GM21786 (cell line): ENCODE measurements at regions not wholly inside any gene's neighbourhood (a gene's known extent, or its start where the extent isn't known, plus 50 kb on each side); places are given as distances from the start of the nearest gene placed in this dataset.

ENCODE experiments used
- ATAC-seq: cut with Tn5 transposase; IDR thresholded peaks from one replicate; pipeline ENCODE4 v1.9.1; 2021; ENCODE audit not compliant: unreplicated experiment

GRCh38 chrX:150163221-150163930, 199.7 kb upstream of the MAMLD1 start:
- no peak for ATAC-seq

- ATAC-seq = no peak
These were observed 199.0 kb upstream of the MAMLD1 start for GRCh38 chrX:150163956-150164726.

GRCh38 chrX:150164971-150165600, 198.0 kb upstream of the MAMLD1 start:
- no peak for ATAC-seq

- no peak for ATAC-seq
These were observed 197.1 kb upstream of the MAMLD1 start for GRCh38 chrX:150165776-150166610.

- no peak for ATAC-seq
These were observed 195.4 kb upstream of the MAMLD1 start for GRCh38 chrX:150167482-150168324.

DNA sequence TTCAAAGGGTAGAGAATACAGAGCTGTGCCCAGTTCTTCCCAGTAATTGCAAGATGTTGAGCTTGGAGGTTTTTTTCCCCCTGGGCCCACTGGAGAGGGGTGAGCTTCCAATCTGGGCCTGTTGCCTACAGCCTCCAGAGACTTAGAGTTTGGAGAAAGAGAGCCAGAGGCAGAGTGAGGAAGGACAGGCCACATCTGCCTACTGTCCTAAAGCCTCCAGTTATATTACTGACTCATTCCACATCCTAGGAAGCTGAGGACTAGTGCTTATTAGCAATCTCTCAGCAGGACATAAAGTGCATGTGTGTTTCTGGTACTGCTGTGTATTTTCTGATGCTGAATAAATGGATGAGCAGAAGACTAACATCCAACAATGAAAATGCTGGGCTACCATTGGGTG, 181.0 kb upstream of the MAMLD1 start:
- ATAC-seq = no peak

- no peak for ATAC-seq
These were observed 178.6 kb upstream of the MAMLD1 start for GRCh38 chrX:150184491-150184890.

- no peak for ATAC-seq
These were observed 177.4 kb upstream of the MAMLD1 start for GRCh38 chrX:150185766-150186165.

DNA sequence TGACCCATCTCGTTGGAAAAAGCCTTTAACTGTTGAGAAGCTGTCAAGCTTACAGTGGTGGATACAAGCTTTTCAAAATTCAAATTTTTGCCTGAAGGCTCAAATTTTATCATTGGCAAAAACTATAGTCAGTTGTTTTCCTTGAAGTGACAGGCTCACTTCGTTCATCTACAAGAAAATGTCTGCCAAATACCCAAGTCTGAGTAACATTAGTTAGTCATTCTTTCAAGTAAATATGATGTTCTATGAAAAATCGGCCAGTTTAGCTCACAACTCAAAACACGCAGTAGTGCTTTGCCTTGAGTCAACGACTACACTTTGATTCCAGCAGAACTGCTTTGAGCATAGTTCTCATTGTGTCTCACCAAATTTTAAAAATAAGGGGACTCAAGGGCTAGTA, 170.3 kb upstream of the MAMLD1 start:
- ATAC-seq = no peak

- no peak for ATAC-seq
These were observed 166.8 kb upstream of the MAMLD1 start for GRCh38 chrX:150196285-150196684.

GRCh38 chrX:150197388-150197787, 165.7 kb upstream of the MAMLD1 start:
- ATAC-seq = no peak

GRCh38 chrX:150198776-150199175, 164.3 kb upstream of the MAMLD1 start:
- no peak for ATAC-seq

GRCh38 chrX:150199181-150199580, 163.9 kb upstream of the MAMLD1 start:
- ATAC-seq = no peak

- no peak for ATAC-seq
These were observed 163.3 kb upstream of the MAMLD1 start for GRCh38 chrX:150199803-150200202.

GRCh38 chrX:150200361-150200760, 162.8 kb upstream of the MAMLD1 start:
- no peak for ATAC-seq

DNA sequence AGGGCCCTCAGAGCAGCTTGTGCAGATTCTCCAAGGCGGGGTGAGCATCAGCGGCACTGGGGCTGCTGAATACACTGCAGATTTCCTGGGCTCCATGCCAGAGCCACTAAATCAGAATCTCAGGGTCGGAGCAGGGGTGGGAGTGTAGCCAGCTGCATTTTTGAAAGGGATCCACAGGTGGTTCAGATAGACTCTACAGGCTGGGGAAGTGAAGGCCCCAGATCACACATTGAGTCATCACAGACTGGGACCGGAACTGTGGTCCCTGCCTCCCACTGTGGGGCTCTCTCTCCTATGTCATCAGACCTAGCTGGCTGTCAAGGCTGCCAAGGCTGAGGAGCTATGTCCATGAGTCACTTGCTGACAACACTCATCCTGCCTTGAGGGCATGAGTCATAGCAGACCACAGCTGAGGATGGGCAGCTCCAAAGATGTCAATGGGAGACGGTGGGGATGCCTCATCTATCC, 162.3 kb upstream of the MAMLD1 start:
- ATAC-seq = peak; percentile 99

DNA sequence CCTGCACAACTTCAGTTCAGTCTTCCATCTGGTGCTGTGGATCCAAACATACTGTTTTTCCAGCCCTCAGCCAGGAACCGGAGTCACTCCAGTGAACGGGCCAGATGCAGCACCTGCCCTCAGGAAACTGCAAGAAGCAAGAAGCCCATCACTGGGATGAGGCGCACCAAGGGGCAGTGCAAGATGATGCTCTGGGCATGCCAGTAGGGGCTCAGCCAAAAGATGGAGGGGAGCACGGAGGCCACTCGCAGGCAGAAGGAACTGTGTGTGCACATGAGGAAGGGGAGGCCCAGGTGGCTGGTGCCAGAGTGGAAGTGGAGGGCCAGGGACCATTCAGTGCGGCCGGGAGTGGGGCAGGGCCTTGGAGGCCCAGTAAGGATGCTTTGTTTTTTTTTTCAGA, 161.7 kb upstream of the MAMLD1 start:
- ATAC-seq = no peak

- ATAC-seq = no peak
These were observed 161.3 kb upstream of the MAMLD1 start for GRCh38 chrX:150201841-150202240.

GRCh38 chrX:150202641-150203247, 160.4 kb upstream of the MAMLD1 start:
- no peak for ATAC-seq

DNA sequence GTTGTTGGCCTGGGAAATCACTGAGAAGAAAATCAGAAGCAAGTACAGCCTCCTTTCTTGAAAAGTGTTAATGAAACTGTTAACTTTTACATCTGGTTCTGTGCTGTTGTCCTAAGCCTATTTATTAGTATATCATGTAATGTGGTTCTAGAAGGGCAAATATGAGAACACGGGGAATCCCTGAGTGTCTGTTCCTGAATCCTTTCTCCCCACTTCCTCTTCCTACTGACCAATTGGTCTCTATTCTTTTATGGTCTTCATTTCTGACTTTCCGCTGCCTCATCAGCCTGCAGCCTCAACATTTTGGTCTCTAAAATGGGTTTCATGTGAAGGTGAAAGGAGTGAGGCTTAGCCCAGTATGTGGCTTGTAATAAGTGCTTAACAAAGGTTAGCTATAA, 159.9 kb upstream of the MAMLD1 start:
- no peak for ATAC-seq
